Activated naive CD4-positive, alpha-beta T cell treated with Interleukin-2 at 50 U/mL for 16 hours (primary cell): ENCODE measurements at regions not wholly inside any gene's neighbourhood (a gene's known extent, or its start where the extent isn't known, plus 50 kb on each side); places are given as distances from the start of the nearest gene placed in this dataset.

Experiments used
- DNase-seq: peaks from one replicate; pipeline ENCODE4 v3.0.0-alpha.2; 2020

DNA sequence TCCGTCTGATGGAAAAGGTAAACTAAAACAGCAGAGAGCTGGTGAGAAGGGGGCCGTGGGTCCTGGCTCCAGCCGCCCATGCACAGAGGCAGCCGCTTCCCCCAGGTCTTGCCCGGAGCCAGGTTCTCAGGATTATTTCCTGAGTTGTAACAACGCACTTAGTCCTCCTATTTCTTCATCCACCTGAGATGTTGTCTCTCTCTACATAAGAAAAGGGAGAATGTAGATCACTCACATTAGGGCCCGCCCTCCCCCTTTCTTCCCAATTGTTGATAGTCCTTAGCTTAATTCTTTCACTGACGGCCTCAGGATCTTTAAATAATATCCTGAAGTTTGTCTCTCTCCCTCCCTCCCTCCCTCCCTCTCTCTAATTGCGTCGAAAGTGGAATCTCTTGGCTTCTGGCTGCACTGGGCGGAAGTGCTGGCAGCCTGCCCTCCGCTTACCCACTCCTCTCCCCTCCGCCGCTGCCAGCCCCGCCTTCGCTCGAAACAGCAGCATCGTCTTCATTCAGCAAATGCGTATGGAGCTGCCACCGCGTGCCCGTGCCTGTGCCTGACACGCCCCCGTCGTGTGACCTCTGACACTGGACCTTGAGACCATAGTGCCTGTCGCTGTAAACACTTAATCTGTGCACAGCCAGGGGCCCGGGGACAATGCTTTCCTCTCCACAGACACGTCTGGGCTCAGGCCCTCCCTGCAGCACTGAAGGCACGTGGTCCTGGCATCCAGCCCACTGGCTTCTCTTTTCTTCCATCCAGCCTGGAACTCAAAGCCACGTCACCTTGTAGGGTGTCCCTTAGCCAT lies 174.5 kb upstream of the PPP2R2D start:
- no peak for DNase-seq

DNA sequence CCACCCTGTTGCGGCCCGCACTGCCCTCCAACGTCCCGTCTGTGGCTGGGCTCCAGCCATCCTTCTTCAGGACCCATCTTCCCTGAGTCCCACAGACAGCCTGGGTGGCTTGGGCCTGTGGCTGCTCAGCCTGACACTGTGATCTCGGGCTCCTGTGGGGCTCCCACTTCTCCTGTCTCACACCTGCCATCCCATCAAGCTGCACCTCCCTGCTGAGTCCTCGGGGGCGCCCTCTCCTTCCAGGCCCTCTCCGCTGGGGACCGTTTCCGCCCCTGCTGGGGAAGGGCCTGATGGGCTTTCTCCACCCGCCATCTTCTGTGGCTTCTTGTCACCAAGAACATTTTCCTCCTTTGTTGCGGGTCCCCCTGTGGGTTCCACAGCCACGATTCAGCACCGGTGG lies 173.8 kb upstream of the PPP2R2D start:
- DNase-seq, result no peak

DNA sequence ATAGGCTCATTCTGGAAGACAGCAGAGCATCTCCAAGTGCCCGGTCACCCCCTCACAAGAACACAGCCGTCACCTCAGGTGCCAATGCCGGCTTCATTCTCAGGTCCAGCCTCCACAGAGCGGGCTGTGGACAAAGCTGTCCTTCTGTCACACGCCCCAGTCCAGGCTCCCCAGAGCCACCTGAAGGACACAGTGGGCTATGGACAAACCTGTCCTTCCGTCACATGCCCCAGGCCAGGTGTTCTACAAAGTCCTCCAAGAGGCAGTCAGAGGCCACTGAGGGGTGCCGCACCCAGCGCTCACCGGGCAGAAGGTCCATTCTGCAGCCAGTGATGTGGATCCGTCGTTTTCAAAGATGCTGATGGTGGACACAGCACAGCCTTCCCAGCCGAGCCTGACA lies 173.2 kb upstream of the PPP2R2D start:
- DNase-seq, result no peak

- DNase-seq, result no peak
Observed at GRCh38 chr10:131728286-131729228, 172.3 kb upstream of the PPP2R2D start.

- no peak for DNase-seq
Observed at GRCh38 chr10:131729361-131729760, 171.4 kb upstream of the PPP2R2D start.

GRCh38 chr10:131729938-131730660 lies 170.7 kb upstream of the PPP2R2D start:
- no peak for DNase-seq

- no peak for DNase-seq
Observed at GRCh38 chr10:131730771-131731497, 169.9 kb upstream of the PPP2R2D start.

DNA sequence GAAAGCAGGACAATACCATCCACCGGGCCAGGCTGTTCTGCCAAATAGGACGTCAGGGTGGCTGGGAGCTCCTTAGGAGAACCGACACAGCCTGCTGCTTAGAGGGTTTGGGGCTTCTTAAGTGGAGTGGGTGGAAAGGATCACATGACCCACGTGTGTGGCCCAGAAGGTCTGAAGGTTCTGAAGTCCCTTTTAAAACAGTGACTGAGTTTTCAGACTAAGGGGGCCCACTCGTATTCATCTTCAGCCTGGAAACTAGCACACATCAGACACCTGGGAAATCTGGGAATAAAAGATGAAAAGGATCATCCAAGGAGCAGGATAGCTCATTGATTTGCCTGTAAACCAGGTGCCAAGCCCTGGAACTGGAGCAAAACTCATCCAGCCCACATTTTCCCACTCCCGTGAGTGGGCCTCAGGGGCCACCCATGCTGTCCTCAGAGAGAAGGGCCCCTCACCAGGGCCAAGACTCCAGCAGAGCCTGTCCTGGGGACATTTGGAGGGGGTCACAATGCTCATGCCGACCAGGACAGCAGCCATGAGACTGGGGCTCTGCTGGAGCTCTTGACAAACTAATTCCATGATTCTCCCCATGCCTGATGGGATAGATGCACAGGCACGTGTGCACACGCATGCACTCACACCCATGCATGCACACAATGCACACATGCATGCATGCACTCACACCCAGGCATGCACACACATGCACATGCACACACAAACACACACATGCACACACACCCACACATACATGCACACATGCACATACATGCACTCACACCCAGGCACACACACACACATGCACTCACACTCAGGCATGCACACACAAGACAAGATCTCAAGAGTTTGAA lies 168.8 kb upstream of the PPP2R2D start:
- DNase-seq, result no peak

DNA sequence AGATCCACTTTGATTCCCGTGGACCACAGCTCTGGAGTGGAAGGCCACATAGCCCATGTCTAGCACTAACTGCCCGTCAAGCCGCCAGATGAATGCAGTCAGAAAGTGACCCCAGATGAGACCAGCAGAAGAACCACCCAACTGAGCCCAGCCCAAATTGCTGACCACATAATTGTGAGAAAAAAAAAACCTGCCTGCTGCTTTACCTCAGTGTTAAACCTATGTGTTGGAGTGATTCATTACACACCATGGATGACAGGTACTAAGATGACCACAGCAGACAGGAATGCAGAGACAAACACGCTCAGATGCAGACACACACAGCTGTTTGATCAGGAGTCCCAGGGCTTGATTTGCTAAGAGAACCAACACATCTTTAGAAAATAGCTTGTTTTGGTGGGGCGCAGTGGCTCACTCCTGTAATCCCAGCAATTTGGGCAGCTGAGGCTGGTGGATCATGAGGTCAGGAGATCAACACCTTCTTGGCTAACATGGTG lies 168.1 kb upstream of the PPP2R2D start:
- no peak for DNase-seq

- no peak for DNase-seq
Observed at GRCh38 chr10:131733596-131733995, 167.2 kb upstream of the PPP2R2D start.

GRCh38 chr10:131735577-131735976 lies 165.2 kb upstream of the PPP2R2D start:
- DNase-seq, result no peak

DNA sequence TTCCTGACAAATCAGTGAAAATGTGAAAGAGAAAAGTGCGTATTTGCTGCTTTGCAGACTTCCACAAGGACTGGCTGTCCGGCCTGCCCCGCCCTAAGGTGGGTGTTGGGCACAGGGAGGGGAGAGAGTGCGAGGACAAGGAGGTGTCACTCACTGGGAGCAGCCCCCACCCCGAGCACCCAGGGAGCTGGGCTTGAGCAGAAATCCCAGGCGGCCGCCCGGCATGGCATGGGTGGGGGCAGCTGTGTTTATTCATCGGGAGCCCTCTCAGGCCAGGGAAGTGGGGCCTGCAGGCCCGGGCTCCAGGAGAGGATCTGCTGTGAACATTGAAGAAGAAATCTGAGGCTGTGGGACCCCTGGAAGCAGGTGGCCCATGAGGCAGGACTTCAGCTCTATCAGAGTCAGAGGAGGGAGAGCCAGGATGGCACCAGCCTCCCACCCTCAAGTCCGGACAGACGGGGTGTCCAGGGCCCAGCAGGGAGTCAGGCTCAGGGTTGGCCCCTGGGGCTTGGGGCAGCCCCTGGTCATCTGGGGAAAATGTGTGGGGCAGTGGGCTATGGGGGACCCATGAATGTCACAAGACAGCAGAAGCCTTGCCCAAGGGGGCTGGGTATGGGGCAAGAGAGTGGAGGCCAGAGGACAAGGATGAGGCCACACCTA lies 164.4 kb upstream of the PPP2R2D start:
- DNase-seq, result no peak

DNA sequence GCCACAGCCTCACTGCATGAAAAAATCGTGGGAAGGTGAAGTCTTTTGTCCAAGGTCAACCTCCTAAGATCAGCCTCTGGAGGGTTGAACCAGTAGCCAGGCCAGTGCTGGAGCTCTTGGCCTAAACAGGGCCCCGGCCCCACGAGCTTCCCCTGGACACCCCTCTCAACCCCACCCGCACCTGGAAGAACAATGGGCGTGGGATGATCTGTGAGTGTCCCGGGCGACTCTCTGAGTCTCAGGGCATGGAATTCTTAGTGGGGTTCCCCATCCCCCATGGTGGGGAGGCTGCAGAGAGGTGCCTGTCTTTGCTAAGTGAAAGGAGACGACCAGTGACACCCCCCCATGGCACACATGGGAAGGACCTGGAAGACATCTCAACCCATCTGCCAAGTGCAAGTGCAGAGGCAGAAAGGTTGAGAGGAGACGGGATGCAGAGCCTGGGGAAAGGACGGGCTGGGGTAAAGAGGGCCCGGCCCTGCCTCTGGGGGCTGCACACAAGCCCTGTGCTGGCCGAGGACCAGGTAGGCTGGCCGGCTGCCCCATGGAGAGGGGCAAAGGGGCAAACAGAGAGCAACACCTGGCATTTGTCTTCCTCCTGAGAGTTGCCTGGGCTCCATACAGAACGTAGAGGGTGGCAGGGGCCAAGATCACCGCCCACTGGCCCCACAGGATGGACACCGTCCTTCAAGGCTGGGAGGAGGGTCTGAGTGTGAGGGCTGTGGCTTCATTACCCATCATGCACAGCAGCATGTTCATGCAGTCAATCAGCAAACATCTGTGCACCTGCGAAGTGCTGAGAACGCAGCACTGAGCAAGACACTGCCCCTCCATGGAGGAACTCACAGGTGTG lies 163.0 kb upstream of the PPP2R2D start:
- no peak for DNase-seq

DNA sequence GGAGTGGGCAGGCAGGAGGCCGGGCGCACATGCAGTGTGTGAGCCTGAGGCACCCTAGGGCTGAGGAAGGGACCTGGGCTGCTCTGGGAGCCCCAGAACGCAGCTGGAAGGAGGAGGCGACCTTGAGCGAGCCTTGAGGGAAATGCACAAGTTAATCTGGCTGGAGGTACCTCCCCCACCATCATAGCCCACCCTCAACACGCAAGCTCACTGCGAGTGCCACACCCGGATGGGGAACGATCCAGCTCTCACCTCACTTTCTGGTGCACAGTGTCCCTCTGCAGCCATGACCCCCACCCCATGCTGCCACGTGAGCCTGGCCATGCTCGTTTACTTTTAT lies 162.4 kb upstream of the PPP2R2D start:
- DNase-seq, result no peak

DNA sequence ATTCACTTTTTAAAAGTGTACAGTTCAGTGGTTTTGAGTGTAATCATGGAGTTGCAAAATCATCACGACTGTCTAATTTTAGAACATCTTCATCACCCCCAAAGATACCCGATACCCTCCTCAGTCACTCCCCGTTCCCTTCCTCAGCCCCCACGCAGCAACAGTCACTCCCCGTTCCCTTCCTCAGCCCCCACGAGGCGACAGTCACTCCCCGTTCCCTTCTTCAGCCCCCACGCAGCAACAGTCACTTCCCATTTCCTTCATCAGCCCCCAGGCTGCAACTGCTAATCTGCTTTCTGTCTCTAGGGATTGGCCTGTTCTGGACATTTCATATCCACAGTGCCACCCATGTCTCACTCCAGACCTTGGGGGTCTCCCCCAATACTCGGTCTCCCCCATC lies 161.6 kb upstream of the PPP2R2D start:
- no peak for DNase-seq

GRCh38 chr10:131742500-131742951 lies 158.3 kb upstream of the PPP2R2D start:
- DNase-seq, result no peak

- no peak for DNase-seq
Observed at GRCh38 chr10:131743190-131744151, 157.3 kb upstream of the PPP2R2D start.

DNA sequence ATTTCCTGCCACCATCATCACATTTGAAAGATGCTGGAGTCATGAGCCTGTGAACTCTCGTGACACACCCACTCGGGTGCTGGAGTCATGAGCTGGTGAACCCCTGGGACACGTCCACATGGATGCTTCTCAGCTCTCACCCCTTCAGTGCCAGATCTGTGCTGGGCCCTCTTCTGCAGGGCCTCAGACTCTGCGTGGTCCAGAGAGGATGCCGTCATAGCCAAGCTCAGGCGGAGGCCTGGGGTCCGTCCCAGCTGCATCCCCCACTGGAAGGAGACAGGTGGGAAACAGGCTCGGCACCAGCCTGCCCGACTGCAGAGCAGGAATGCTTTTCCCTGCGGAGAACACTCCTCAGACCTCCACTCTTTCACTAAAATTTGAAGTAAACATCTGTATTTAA lies 156.5 kb upstream of the PPP2R2D start:
- no peak for DNase-seq

GRCh38 chr10:131745591-131745990 lies 155.2 kb upstream of the PPP2R2D start:
- no peak for DNase-seq
